Adipocyte (in vitro differentiated cells): ENCODE measurements at regions not wholly inside any gene's neighbourhood (a gene's known extent, or its start where the extent isn't known, plus 50 kb on each side); places are given as distances from the start of the nearest gene placed in this dataset.
"Not testable (repeated sequence)": the region's sequence is repeated elsewhere in the genome, so short reads cannot be mapped to it uniquely, and the experiment has no call there.

Experiments
- DNase-seq: peaks from one replicate; pipeline ENCODE4 v3.0.0-alpha.2; 2015; ENCODE audit warnings: low read depth
- H3K27me3 ChIP-seq: replicated peaks from 2 replicates; pipeline ENCODE4 v1.7.0; 2013; ENCODE audit warnings: mild to moderate bottlenecking, low read length, moderate library complexity; ENCODE audit not compliant: control insufficient read depth, insufficient read depth
- H3K36me3 ChIP-seq: 2 replicates; pipeline ENCODE4 v1.7.0; 2013; ENCODE audit warnings: low read length, mild to moderate bottlenecking, moderate library complexity; ENCODE audit not compliant: control insufficient read depth, insufficient read depth, severe bottlenecking
- H3K4me1 ChIP-seq: 2 replicates; pipeline ENCODE4 v1.7.0; 2013; ENCODE audit warnings: mild to moderate bottlenecking, low read length, moderate library complexity; ENCODE audit not compliant: control insufficient read depth, insufficient read depth
- H3K4me3 ChIP-seq: 2 replicates; pipeline ENCODE4 v1.7.0; 2013; ENCODE audit warnings: mild to moderate bottlenecking, low read length, moderate library complexity
- H3K9ac ChIP-seq: 2 replicates; pipeline ENCODE4 v1.7.0; 2013; ENCODE audit warnings: mild to moderate bottlenecking, low read length, moderate library complexity
- H3K9me3 ChIP-seq: 2 replicates; pipeline ENCODE4 v1.7.0; 2013; ENCODE audit warnings: mild to moderate bottlenecking, low read length, moderate library complexity; ENCODE audit not compliant: control insufficient read depth

DNA sequence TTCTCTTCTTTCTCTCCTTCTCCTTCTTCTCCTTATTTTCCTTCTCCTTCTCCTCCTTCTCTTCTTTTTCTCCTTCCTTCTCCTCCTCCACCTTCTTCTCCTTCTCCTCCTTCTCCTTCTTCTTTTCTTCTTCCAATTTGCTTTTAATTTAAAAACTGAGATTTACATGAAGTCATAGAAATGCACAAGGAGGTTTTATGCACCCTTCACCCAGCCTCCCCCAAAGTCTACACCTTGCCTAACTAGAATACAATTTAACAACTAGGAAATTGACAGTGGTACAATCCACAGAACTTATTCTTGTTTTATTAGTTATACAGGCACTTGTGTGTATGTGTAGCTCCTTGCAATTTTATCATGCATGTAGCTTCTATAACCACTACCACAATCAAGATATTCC is 826.7 kb downstream of the KCNJ2 start:
- Histone ChIP-seq H3K9me3 (no peaks in the 10 kb centered on the region), H3K9ac (no peak overlapping the region), H3K36me3 (no peaks in the 10 kb centered on the region), H3K4me3 (no peak overlapping the region), H3K4me1 (no peaks in the 10 kb centered on the region), H3K27me3 (no peaks in the 10 kb centered on the region)
- no peak for DNase-seq

GRCh38 chr17:71003736-71004135 is 834.4 kb downstream of the KCNJ2 start:
- DNase-seq = no peak
- Histone ChIP-seq H3K4me3 (no peak overlapping the region), H3K9ac (no peak overlapping the region), H3K4me1 (no peaks in the 10 kb centered on the region), H3K27me3 (no peaks in the 10 kb centered on the region), H3K9me3 (no peaks in the 10 kb centered on the region), H3K36me3 (no peaks in the 10 kb centered on the region)

DNA sequence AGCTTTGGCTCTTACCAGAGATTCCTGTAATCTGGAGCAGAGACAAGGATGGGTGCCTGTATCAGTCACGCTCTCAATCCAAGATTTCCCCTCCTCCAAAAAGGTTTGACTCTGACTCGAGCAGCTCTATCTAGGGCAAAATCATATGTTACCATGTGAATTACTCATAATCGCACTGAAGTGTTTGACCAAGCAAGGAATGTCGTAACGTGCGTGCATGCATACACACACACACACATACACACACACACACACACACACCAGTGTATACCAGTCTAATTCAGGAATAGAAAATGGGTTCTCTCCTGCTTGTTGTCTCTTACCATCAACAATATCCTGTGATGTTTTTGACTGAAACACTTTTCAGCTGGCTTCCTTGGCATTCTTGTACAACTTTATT is 835.1 kb downstream of the KCNJ2 start:
- no peak overlapping the region for H3K9ac ChIP-seq
- no peak for DNase-seq
- no peaks in the 10 kb centered on the region for H3K27me3 ChIP-seq
- H3K9me3 ChIP-seq = no peaks in the 10 kb centered on the region
- no peaks in the 10 kb centered on the region for H3K4me1 ChIP-seq
- no peaks in the 10 kb centered on the region for H3K36me3 ChIP-seq
- H3K4me3 ChIP-seq = no peak overlapping the region

DNA sequence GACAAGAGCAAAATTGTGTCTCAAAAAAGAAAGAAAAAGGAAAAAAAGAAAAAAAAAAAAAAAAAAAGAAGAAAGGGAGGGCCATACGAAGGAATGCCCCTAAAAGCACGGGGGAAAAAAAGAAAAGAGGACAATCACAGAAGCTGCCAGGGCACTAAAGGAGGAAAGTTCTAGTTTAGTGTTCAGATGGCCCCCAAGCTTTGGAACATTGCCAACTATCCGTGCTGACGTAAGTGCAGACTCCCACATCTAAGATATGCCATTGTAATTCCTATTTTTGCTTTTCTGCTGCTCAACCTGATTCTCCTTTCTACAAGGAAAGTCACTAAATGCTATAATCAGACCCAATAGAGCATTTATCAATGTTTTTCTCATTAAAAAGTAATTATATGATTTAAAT is 842.1 kb downstream of the KCNJ2 start:
- Histone ChIP-seq H3K27me3 (no peaks in the 10 kb centered on the region), H3K4me1 (no peaks in the 10 kb centered on the region), H3K36me3 (no peaks in the 10 kb centered on the region), H3K9ac (no peak overlapping the region), H3K4me3 (no peak overlapping the region), H3K9me3 (no peaks in the 10 kb centered on the region)
- DNase-seq = no peak

- Histone ChIP-seq H3K9me3 (no peaks in the 10 kb centered on the region), H3K4me1 (no peaks in the 10 kb centered on the region), H3K36me3 (no peaks in the 10 kb centered on the region), H3K27me3 (no peaks in the 10 kb centered on the region), H3K9ac (no peak overlapping the region), H3K4me3 (no peak overlapping the region)
- DNase-seq = no peak
Observed at GRCh38 chr17:71019699-71020098, 850.4 kb downstream of the KCNJ2 start.

DNA sequence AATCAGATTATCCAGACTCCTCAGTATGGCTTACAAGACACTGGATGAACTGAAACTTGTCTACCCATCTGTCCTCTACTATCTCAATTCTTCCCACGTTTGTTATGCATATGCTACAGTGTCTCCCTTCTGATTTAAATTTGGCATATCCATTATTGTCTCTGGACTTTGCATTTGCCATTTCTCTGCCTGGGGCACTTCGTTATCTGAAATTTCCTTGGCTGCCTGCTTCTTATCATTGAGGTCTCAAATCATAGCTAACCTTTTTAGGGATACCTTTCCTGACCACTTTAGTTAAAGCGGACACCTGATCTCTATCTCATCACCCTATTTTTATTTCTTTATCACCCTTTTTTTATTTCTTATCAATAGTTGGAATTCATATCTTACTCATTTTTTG is 853.4 kb downstream of the KCNJ2 start:
- Histone ChIP-seq H3K9me3 (no peaks in the 10 kb centered on the region), H3K4me3 (no peak overlapping the region), H3K27me3 (no peaks in the 10 kb centered on the region), H3K36me3 (no peaks in the 10 kb centered on the region), H3K9ac (no peak overlapping the region), H3K4me1 (no peaks in the 10 kb centered on the region)
- DNase-seq = no peak

GRCh38 chr17:71023249-71024030 is 854.1 kb downstream of the KCNJ2 start:
- H3K36me3 ChIP-seq = no peaks in the 10 kb centered on the region
- H3K4me1 ChIP-seq = no peaks in the 10 kb centered on the region
- no peak overlapping the region for H3K4me3 ChIP-seq
- no peaks in the 10 kb centered on the region for H3K27me3 ChIP-seq
- H3K9me3 ChIP-seq = no peaks in the 10 kb centered on the region
- DNase-seq = no peak
- no peak overlapping the region for H3K9ac ChIP-seq

DNA sequence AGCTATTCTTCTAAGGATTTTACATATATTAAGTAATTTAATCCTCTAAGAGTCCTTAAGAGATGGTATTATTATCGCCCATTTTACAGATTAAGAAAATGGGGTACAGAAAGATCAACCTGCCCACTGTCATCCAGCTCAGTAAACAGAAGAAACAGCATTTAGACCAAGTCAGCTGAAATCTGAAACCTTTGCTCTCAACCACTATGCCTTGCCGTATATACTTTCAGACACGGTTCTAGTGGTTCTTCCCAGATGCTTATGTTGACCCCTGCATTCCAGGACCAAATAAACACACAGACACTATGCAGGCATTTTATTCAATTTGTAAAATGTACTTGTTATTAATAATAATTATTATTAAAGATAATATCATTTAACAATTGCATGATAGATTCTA is 854.8 kb downstream of the KCNJ2 start:
- H3K36me3 ChIP-seq = no peaks in the 10 kb centered on the region
- no peak for DNase-seq
- no peak overlapping the region for H3K4me3 ChIP-seq
- H3K9me3 ChIP-seq = no peaks in the 10 kb centered on the region
- H3K4me1 ChIP-seq = no peaks in the 10 kb centered on the region
- no peak overlapping the region for H3K9ac ChIP-seq
- no peaks in the 10 kb centered on the region for H3K27me3 ChIP-seq

GRCh38 chr17:71024969-71025368 is 855.6 kb downstream of the KCNJ2 start:
- DNase-seq = no peak
- H3K4me3 ChIP-seq = no peak overlapping the region
- no peak overlapping the region for H3K9ac ChIP-seq
- H3K4me1 ChIP-seq = no peaks in the 10 kb centered on the region
- H3K9me3 ChIP-seq = no peaks in the 10 kb centered on the region
- no peaks in the 10 kb centered on the region for H3K27me3 ChIP-seq
- no peaks in the 10 kb centered on the region for H3K36me3 ChIP-seq

DNA sequence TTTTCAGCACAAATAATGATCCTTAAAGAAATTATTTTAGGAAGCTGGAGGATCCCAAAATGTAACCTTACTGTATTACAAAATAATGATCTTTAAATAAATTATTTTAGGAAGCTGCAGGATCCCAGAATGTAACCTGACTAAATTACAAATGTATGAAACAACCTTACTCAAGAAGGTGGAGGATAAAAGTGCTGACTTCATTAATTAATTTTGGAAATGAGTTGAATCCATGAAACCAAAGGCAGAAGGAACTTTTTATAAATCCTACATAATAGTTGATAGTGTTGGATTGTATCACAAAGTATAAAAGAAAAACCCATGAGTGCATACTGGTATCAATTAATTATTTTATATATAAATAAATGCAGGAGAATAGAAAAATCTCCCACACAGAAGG is 859.9 kb downstream of the KCNJ2 start:
- Histone ChIP-seq H3K9me3 (no peaks in the 10 kb centered on the region), H3K36me3 (no peaks in the 10 kb centered on the region), H3K27me3 (no peaks in the 10 kb centered on the region), H3K4me3 (no peak overlapping the region), H3K9ac (no peak overlapping the region), H3K4me1 (no peaks in the 10 kb centered on the region)
- DNase-seq = no peak

DNA sequence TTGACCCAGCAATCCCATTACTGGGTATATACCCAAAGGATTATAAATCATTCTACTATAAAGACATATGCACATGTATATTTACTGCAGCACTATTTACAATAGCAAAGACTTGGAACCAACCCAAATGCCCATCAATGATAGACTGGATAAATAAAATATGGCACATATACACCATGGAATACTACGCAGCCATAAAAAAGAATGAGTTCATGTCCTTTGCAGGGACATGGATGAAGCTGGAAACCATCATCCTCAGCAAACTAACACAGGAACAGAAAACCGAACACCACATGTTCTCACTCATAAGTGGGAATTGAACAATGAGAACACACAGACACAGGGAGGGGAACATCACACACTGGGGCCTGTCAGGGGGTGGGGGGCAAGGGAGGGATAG is 862.0 kb downstream of the KCNJ2 start:
- not testable (repeated sequence) for H3K4me3 ChIP-seq, H3K36me3 ChIP-seq, H3K4me1 ChIP-seq, DNase-seq, H3K27me3 ChIP-seq, H3K9ac ChIP-seq, H3K9me3 ChIP-seq

- H3K4me3 ChIP-seq = no peak overlapping the region
- DNase-seq = no peak
Observed at GRCh38 chr17:71032746-71033273, 863.5 kb downstream of the KCNJ2 start.

More at GRCh38 chr17:71032746-71033273, 863.5 kb downstream of the KCNJ2 start:
- H3K9me3 ChIP-seq = no peaks in the 10 kb centered on the region
- H3K4me1 ChIP-seq = no peaks in the 10 kb centered on the region
- no peaks in the 10 kb centered on the region for H3K27me3 ChIP-seq
- H3K36me3 ChIP-seq = no peaks in the 10 kb centered on the region
- no peak overlapping the region for H3K9ac ChIP-seq
